HG03025 (cell line): ENCODE measurements at regions not wholly inside any gene's neighbourhood (a gene's known extent, or its start where the extent isn't known, plus 50 kb on each side); places are given as distances from the start of the nearest gene placed in this dataset.
"Not testable (repeated sequence)": the region's sequence is repeated elsewhere in the genome, so short reads cannot be mapped to it uniquely, and the experiment has no call there.

Experiments used
- ATAC-seq: cut with Tn5 transposase; IDR thresholded peaks from one replicate; pipeline ENCODE4 v1.9.1; 2021; ENCODE audit warnings: mild to moderate bottlenecking, moderate library complexity; ENCODE audit not compliant: unreplicated experiment, low FRiP score

DNA sequence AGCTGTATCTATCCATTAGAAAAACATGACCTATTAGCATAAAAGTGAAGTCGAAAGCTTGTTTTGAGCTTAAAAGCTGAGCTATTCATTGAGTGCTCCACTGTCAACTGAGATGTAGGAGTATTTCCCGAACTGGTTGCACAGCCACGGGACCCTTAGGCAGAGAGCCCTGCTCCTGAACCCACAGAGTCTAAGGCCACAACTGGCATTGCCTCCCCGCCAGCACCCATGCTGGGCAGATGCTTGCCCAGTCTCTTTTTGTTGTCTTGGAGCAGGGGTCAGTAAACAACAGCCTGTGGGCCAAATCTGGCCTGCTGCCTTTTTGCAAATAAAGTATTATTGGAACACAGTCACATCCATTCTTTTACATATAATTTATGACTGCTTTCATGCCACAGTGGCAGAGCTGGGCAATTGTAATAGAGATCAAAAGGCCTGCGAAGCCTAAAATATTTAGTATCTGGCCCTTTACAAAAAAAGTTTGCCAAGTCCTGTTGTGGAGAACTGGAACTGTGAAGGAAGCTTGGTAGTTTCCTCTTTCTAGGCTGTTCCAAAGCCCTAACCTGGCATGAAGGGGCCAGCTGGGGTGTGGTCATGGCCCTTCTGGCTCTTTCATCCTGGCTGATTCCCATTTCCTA, 58.4 kb upstream of the WAPL start:
- no peak for ATAC-seq

GRCh38 chr10:86580521-86580891, 58.9 kb upstream of the WAPL start:
- no peak for ATAC-seq

GRCh38 chr10:86583983-86584382, 62.4 kb upstream of the WAPL start:
- ATAC-seq = no peak

- ATAC-seq = peak; percentile 76
Measured at GRCh38 chr10:86585037-86585929, 63.7 kb upstream of the WAPL start.

DNA sequence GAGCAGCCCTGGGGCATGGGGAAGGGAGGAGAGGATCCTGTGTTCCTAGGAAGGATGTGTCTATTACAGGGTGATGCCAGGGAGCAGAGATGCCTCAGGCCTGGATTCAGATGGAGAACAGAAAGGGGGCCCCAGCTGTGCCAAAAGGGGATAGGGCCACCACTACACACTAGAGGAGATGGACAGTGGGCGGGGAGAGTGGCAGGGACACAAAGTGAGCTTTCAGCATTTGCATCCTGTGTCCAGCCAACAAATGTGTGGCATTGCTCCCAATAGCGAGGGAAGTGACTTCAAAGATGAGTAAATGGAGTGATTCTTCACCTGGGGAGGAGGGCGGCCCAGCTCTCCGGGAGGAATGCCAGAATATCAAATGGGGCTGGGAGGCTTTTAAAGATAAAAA, 64.9 kb upstream of the WAPL start:
- ATAC-seq = no peak

DNA sequence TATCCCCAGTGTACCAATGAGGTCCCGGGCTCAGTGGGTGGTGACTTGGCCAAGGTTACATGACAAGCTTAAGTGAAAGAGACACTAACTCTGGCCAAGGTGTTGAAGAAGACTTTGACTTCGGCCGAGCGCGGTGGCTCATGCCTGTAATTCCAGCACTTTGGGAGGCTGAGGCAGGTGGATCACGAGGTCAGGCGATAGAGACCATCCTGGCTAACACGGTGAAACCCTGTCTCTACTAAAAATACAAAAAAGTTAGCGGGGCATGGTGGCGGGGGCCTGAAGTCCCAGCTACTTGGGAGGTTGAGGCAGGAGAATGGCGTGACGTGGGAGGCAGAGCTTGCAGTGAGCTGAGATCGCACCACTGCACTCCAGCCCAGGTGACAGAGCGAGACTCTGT, 65.6 kb upstream of the OPN4 start:
- not testable (repeated sequence) for ATAC-seq

- ATAC-seq = no peak
Measured at GRCh38 chr10:86591436-86591835, 62.9 kb upstream of the OPN4 start.

GRCh38 chr10:86592413-86592812, 61.9 kb upstream of the OPN4 start:
- no peak for ATAC-seq

DNA sequence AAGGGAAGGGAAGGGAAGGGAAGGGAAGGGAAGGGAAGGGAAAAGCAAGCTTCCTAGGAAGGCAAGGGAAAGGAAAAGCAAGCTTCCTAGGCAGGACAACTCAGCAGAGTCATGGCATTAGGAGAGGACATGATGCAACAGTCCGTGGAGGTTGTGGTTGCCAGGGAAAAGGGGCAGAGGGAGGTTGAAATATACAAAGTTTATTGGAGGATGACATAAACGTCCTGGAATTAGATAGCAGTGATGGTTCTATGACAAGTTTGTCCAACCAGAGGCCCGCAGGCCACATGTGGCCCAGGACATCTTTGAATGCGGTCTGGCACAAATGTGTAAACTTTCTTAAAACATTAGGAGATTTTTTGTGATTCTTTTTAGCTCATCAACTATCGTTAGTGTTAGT, 59.8 kb upstream of the OPN4 start:
- ATAC-seq = no peak

DNA sequence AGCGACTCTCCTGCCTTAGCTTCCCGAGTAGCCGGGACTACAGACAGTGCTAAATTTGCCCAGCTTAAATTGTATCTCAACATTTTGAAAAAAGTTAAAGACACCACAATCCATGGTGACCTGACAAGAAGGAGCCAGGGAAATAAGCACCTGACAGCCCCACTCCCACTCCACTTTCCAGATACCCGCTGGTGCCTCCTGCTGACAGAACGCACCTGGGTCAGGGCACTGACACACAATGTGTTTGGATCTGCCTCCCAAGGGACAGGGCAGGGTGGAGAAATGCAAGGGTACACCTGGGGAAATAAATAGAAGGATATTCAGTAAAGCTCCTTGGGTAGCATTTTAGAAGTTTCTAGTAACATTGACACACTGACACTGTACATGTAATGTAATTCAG, 58.9 kb upstream of the OPN4 start:
- no peak for ATAC-seq

DNA sequence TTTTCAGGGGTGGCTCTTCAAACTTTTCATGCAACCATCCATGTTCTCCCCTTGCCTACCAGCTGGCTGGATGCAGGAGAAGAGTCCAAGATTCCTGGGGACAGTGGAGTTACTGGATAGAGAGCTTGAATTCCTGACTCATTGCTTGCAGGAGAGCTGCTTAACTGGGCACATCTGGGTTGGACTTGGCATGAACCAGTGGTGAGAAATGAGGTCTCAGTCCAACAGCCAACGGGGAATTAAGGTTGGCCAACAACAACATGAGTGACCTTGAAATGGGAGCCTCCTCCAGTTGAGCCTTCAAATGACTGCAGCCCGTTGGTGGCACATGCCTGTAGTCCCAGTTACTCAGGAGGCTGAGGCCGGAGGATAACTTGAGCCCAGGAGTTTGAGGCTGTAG, 58.1 kb upstream of the OPN4 start:
- no peak for ATAC-seq

DNA sequence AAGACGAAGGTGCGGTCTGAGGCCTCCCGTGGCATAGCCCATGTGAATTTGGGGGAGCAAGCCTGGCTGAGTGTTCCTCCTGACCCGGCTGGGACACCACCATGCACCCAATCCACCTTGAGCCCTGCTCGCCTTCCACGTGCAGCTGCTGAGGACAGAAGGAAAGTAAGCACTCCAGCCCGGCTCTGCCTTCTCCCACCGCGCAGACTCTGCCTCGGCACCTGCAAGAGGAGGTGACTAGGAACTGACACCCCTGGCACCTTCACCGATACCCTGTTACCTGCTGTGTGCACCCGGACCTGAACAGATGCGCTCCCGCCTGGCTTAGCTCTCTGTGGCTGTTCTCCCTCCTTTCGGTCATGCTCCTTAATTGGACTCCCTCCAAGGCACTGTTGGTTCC, 57.0 kb upstream of the OPN4 start:
- no peak for ATAC-seq

GRCh38 chr10:86598151-86598550, 56.2 kb upstream of the OPN4 start:
- no peak for ATAC-seq

DNA sequence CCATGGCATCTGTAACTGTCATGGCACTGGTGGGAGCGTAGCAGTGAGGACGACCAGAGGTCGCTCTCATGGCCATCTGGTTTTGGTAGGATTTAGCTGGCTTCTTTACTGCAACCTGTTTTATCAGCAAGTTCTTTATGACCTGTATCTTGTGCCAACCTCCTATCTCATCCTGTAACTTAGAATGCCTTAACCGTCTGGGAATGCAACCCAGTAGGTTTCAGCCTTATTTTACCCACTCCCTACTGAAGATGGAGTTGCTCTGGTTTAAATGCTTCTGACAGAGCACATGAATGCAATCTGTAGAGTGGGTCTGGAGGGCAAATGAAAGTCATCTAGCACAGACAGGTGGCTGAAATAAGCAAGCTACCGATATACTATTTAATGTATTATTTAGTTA, 55.3 kb upstream of the OPN4 start:
- no peak for ATAC-seq

DNA sequence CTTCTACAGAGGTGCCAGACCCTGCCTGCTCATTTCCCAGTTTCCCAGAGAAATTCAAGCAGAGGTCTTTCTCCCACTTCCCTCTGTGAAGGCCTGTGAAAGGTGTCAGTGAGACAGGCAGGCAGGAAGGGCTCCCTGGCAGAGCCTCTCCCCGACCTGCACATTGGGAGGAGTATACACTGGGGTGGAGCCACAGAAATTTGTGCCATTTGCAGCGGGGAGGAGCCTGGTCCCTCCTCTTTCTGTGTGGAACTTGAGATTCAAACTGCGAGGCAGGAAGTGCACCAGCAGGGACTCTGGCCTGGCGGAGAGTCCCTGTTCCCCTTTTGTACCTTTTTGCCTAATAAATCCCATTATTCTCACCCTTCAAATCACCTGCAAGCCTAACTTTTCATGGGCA, 54.6 kb upstream of the OPN4 start:
- ATAC-seq = peak; percentile 71

GRCh38 chr10:86600296-86600695, 54.1 kb upstream of the OPN4 start:
- no peak for ATAC-seq

DNA sequence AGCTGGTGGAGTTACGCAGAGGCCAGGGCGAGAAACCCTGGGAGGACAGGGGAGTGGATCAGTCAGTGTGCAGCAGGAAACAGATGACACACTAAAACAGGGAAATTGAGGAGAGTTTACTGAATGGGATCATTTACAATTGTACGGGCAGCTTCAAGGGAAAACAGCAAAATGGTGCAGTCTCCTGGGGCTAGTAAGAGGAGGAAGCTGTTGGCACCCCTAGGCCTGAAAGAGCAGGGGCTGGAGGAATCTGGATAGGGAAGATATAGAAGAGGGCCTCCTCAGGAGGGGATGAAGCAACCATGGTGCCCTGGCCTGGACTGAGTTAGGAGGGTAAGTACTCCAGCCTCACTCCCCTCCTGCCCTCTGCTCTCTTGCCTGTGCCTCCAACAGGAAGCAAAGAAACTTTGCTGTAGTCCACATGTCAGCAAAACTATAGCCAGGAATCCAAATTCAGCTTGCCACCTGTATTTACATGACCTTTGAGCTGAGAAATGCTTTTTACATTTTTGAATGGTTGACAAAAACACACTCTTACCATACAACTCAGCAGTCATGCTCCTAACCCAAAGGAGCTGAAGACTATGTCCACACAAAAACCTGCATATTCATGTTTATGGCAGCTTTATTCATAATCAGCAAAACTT, 52.3 kb upstream of the OPN4 start:
- ATAC-seq = no peak

- no peak for ATAC-seq
Measured at GRCh38 chr10:86603256-86603655, 51.1 kb upstream of the OPN4 start.
